Breast epithelium (tissue), 3 donors: ENCODE measurements at regions not wholly inside any gene's neighbourhood (a gene's known extent, or its start where the extent isn't known, plus 50 kb on each side); places are given as distances from the start of the nearest gene placed in this dataset.

Source experiments
- CTCF ChIP-seq, 3 donors: fragments of 450-650 bp; IDR thresholded peaks; one replicate each; pipeline ENCODE4 v1.5.1; 2016 to 2017; ENCODE audit warnings: antibody characterized with exemption in 3 of 3, mild to moderate bottlenecking in 3 of 3, moderate library complexity in 3 of 3
- POLR2A ChIP-seq: fragments of 450-650 bp; IDR thresholded peaks from one replicate; pipeline ENCODE4 v1.6.1; 2016; ENCODE audit warnings: antibody characterized with exemption, mild to moderate bottlenecking, moderate library complexity
- POLR2AphosphoS5 ChIP-seq, 3 donors: sonication (generic); formaldehyde crosslinking; IDR thresholded peaks; one replicate each; pipeline ENCODE4 v1.6.1; 2017; ENCODE audit warnings: antibody characterized with exemption in 3 of 3

- TF ChIP-seq POLR2AphosphoS5 (IDR thresholded peaks at IDR 0.05) (no peak), CTCF (IDR thresholded peaks at IDR 0.05) (no peak), POLR2A (no peak)
These were observed 129.7 kb upstream of the UFL1 start for GRCh38 chr6:96391776-96392360.
